Lower lobe of right lung (tissue), 2 donors: ENCODE measurements at regions not wholly inside any gene's neighbourhood (a gene's known extent, or its start where the extent isn't known, plus 50 kb on each side); places are given as distances from the start of the nearest gene placed in this dataset.

Experiments
- ATAC-seq, 2 donors: fragments of 200-7000 bp; cut with Tn5 transposase; one replicate each; pipeline ENCODE4 v1.9.1; 2020 to 2022; ENCODE audit warnings: mild to moderate bottlenecking in 2 of 2, moderate library complexity in 2 of 2
- DNase-seq: peaks from one replicate; pipeline ENCODE4 v3.0.0-alpha.2; 2020
- H3K27ac ChIP-seq: fragments of 200-600 bp; one replicate; pipeline ENCODE4 v1.8.0; 2022
- H3K27me3 ChIP-seq: fragments of 200-600 bp; one replicate; pipeline ENCODE4 v1.8.0; 2022; ENCODE audit warnings: low read depth
- H3K36me3 ChIP-seq: fragments of 200-600 bp; one replicate; pipeline ENCODE4 v1.8.0; 2022; ENCODE audit warnings: mild to moderate bottlenecking
- H3K4me1 ChIP-seq: fragments of 200-600 bp; one replicate; pipeline ENCODE4 v1.8.0; 2022
- H3K4me3 ChIP-seq: fragments of 200-600 bp; one replicate; pipeline ENCODE4 v1.8.0; 2022; ENCODE audit warnings: mild to moderate bottlenecking
- H3K9me3 ChIP-seq: fragments of 200-600 bp; one replicate; pipeline ENCODE4 v1.8.0; 2022
- CTCF ChIP-seq: fragments of 200-600 bp; IDR thresholded peaks from one replicate; pipeline ENCODE4 v1.8.0; 2022; ENCODE audit warnings: antibody characterized with exemption, mild to moderate bottlenecking
- intact Hi-C: fragments of 100-400 bp; cut with DNase I; formaldehyde crosslinking; loops from one replicate; pipeline ENCODE4 v1.11.0; 2022
- donor health status: DM: no; HTN: yes; CAD: no; lungs with severe emphysema.

GRCh38 chr1:99152132-99152531 is 112.2 kb upstream of the PLPPR4 start:
- ATAC-seq (no peak), DNase-seq (no peak)
- TF ChIP-seq CTCF: no peak
- peaks cover 2% of the 10 kb centered on the region for H3K9me3 ChIP-seq
- H3K4me1 ChIP-seq: no peaks in the 10 kb centered on the region
- no peaks in the 10 kb centered on the region for H3K27me3 ChIP-seq
- H3K36me3 ChIP-seq: no peaks in the 10 kb centered on the region
- no peak overlapping the region for H3K27ac ChIP-seq
- intact Hi-C loops: no loop called here
- H3K4me3 ChIP-seq: no peak overlapping the region

GRCh38 chr1:99163671-99164070 is 100.6 kb upstream of the PLPPR4 start:
- no peak for TF ChIP-seq CTCF
- H3K4me1 ChIP-seq: no peaks in the 10 kb centered on the region
- no peaks in the 10 kb centered on the region for H3K9me3 ChIP-seq
- no peak overlapping the region for H3K27ac ChIP-seq
- intact Hi-C loops: no loop called here
- peaks cover 6% of the 10 kb centered on the region for H3K27me3 ChIP-seq
- no peaks in the 10 kb centered on the region for H3K36me3 ChIP-seq
- no peak overlapping the region for H3K4me3 ChIP-seq
- DNase-seq (no peak), ATAC-seq (no peak)

- no peaks in the 10 kb centered on the region for H3K9me3 ChIP-seq
- no peaks in the 10 kb centered on the region for H3K36me3 ChIP-seq
- no peak overlapping the region for H3K27ac ChIP-seq
- no peak for DNase-seq
- no peak overlapping the region for H3K4me3 ChIP-seq
- H3K27me3 ChIP-seq: no peaks in the 10 kb centered on the region
- no peak for ATAC-seq
- intact Hi-C loops: no loop called here
- H3K4me1 ChIP-seq: no peaks in the 10 kb centered on the region
- no peak for TF ChIP-seq CTCF
Measured at GRCh38 chr1:99170516-99170915, 93.8 kb upstream of the PLPPR4 start.

- Histone ChIP-seq H3K27me3 (no peaks in the 10 kb centered on the region), H3K4me3 (no peak overlapping the region), H3K9me3 (no peaks in the 10 kb centered on the region), H3K36me3 (no peaks in the 10 kb centered on the region), H3K27ac (no peak overlapping the region), H3K4me1 (no peaks in the 10 kb centered on the region)
- intact Hi-C loops: no loop called here
- no peak for DNase-seq
- no peak for ATAC-seq
- no peak for TF ChIP-seq CTCF
Measured at GRCh38 chr1:99171184-99171813, 93.0 kb upstream of the PLPPR4 start.

GRCh38 chr1:99173282-99173681 is 91.0 kb upstream of the PLPPR4 start:
- no peaks in the 10 kb centered on the region for H3K36me3 ChIP-seq
- H3K27me3 ChIP-seq: no peaks in the 10 kb centered on the region
- DNase-seq (no peak), ATAC-seq (no peak)
- intact Hi-C loops: no loop called here
- no peaks in the 10 kb centered on the region for H3K9me3 ChIP-seq
- no peaks in the 10 kb centered on the region for H3K4me1 ChIP-seq
- no peak for TF ChIP-seq CTCF
- no peak overlapping the region for H3K27ac ChIP-seq
- H3K4me3 ChIP-seq: no peak overlapping the region

GRCh38 chr1:99173900-99174299 is 90.4 kb upstream of the PLPPR4 start:
- Histone ChIP-seq H3K27ac (no peak overlapping the region), H3K4me3 (no peak overlapping the region), H3K9me3 (no peaks in the 10 kb centered on the region), H3K36me3 (no peaks in the 10 kb centered on the region), H3K27me3 (no peaks in the 10 kb centered on the region), H3K4me1 (no peaks in the 10 kb centered on the region)
- DNase-seq (no peak), ATAC-seq (no peak)
- intact Hi-C loops: no loop called here
- no peak for TF ChIP-seq CTCF
